NT2/D1 (cell line): ENCODE measurements at regions not wholly inside any gene's neighbourhood (a gene's known extent, or its start where the extent isn't known, plus 50 kb on each side); places are given as distances from the start of the nearest gene placed in this dataset.
"Not testable (repeated sequence)": the region's sequence is repeated elsewhere in the genome, so short reads cannot be mapped to it uniquely, and the experiment has no call there.

Experiments used
- DNase-seq: peaks from one replicate; pipeline ENCODE4 v3.0.0-alpha.2; 2011; ENCODE audit warnings: low read depth, low spot score
- H3K27me3 ChIP-seq: 2 replicates; pipeline ENCODE4 v1.6.0; 2011; ENCODE audit warnings: mild to moderate bottlenecking; ENCODE audit not compliant: insufficient read length, insufficient read depth
- H3K36me3 ChIP-seq: 2 replicates; pipeline ENCODE4 v1.6.1; 2011; ENCODE audit warnings: mild to moderate bottlenecking, low read length, mixed read lengths; ENCODE audit not compliant: insufficient read depth, insufficient read length
- H3K4me1 ChIP-seq: 2 replicates; pipeline ENCODE4 v1.5.1; 2011; ENCODE audit not compliant: insufficient read depth, insufficient read length
- H3K4me3 ChIP-seq: 2 replicates; pipeline ENCODE4 v1.5.1; 2011; ENCODE audit warnings: low read depth; ENCODE audit not compliant: insufficient read length
- H3K9ac ChIP-seq: 2 replicates; pipeline ENCODE4 v1.6.0; 2011; ENCODE audit warnings: low read depth; ENCODE audit not compliant: insufficient read length
- H3K9me3 ChIP-seq: 2 replicates; pipeline ENCODE4 v1.5.1; 2011; ENCODE audit warnings: mild to moderate bottlenecking, low read length; ENCODE audit not compliant: insufficient read depth
- SUZ12 ChIP-seq: IDR thresholded peaks from 2 replicates; pipeline ENCODE4 v1.6.1; 2011; ENCODE audit not compliant: insufficient read length, insufficient read depth; ENCODE audit errors: extremely low read depth
- YY1 ChIP-seq: IDR thresholded peaks from 2 replicates; pipeline ENCODE4 v1.6.1; 2011; ENCODE audit not compliant: insufficient read length, insufficient read depth
- ZNF274 ChIP-seq: IDR thresholded peaks from 2 replicates; pipeline ENCODE4 v1.6.1; 2011; ENCODE audit warnings: mild to moderate bottlenecking, low read depth, low read length

- H3K4me3 ChIP-seq = no peak overlapping the region
- DNase-seq = no peak
- no peak overlapping the region for H3K9ac ChIP-seq
- no peaks in the 10 kb centered on the region for H3K9me3 ChIP-seq
- no peaks in the 10 kb centered on the region for H3K36me3 ChIP-seq
- TF ChIP-seq SUZ12 = no peak
- TF ChIP-seq ZNF274 = no peak
- TF ChIP-seq YY1 = no peak
- H3K27me3 ChIP-seq = no peaks in the 10 kb centered on the region
- H3K4me1 ChIP-seq = no peaks in the 10 kb centered on the region
Measured at GRCh38 chrX:128992107-128992971, 531.0 kb downstream of the SMARCA1 start.

GRCh38 chrX:128975745-128976144, 547.5 kb downstream of the SMARCA1 start:
- no peaks in the 10 kb centered on the region for H3K36me3 ChIP-seq
- H3K4me3 ChIP-seq = no peak overlapping the region
- H3K27me3 ChIP-seq = no peaks in the 10 kb centered on the region
- TF ChIP-seq ZNF274 = no peak
- TF ChIP-seq SUZ12 = no peak
- TF ChIP-seq YY1 = no peak
- no peaks in the 10 kb centered on the region for H3K4me1 ChIP-seq
- H3K9me3 ChIP-seq = no peaks in the 10 kb centered on the region
- DNase-seq = peak; percentile 3
- H3K9ac ChIP-seq = no peak overlapping the region

- Histone ChIP-seq H3K4me1 (no peaks in the 10 kb centered on the region), H3K9ac (no peak overlapping the region), H3K27me3 (no peaks in the 10 kb centered on the region), H3K36me3 (no peaks in the 10 kb centered on the region), H3K9me3 (no peaks in the 10 kb centered on the region), H3K4me3 (no peak overlapping the region)
- TF ChIP-seq YY1 (no peak), ZNF274 (no peak), SUZ12 (no peak)
- DNase-seq = no peak
Measured at GRCh38 chrX:128973033-128973432, 550.3 kb downstream of the SMARCA1 start.

- DNase-seq = no peak
- H3K4me1 ChIP-seq = no peaks in the 10 kb centered on the region
- no peaks in the 10 kb centered on the region for H3K36me3 ChIP-seq
- H3K4me3 ChIP-seq = no peak overlapping the region
- TF ChIP-seq SUZ12 = no peak
- TF ChIP-seq ZNF274 = no peak
- TF ChIP-seq YY1 = no peak
- no peak overlapping the region for H3K9ac ChIP-seq
- no peaks in the 10 kb centered on the region for H3K27me3 ChIP-seq
- no peaks in the 10 kb centered on the region for H3K9me3 ChIP-seq
Measured at GRCh38 chrX:128961290-128961689, 562.0 kb downstream of the SMARCA1 start.

GRCh38 chrX:128954697-128955096, 568.6 kb downstream of the SMARCA1 start:
- not testable (repeated sequence) for H3K9ac ChIP-seq, H3K4me1 ChIP-seq, H3K36me3 ChIP-seq, DNase-seq, H3K9me3 ChIP-seq, H3K4me3 ChIP-seq, H3K27me3 ChIP-seq

GRCh38 chrX:128931071-128931470, 592.2 kb downstream of the SMARCA1 start:
- Histone ChIP-seq H3K27me3 (no peaks in the 10 kb centered on the region), H3K4me3 (no peak overlapping the region), H3K9me3 (no peaks in the 10 kb centered on the region), H3K9ac (no peak overlapping the region), H3K4me1 (no peaks in the 10 kb centered on the region), H3K36me3 (no peaks in the 10 kb centered on the region)
- DNase-seq = no peak
- TF ChIP-seq SUZ12 (no peak), ZNF274 (no peak), YY1 (no peak)

GRCh38 chrX:128929271-128930057, 593.8 kb downstream of the SMARCA1 start:
- no peaks in the 10 kb centered on the region for H3K36me3 ChIP-seq
- H3K27me3 ChIP-seq = no peaks in the 10 kb centered on the region
- H3K9ac ChIP-seq = no peak overlapping the region
- DNase-seq = no peak
- no peaks in the 10 kb centered on the region for H3K4me1 ChIP-seq
- no peak overlapping the region for H3K4me3 ChIP-seq
- H3K9me3 ChIP-seq = no peaks in the 10 kb centered on the region
- no peak for TF ChIP-seq ZNF274
- TF ChIP-seq YY1 = no peak
- TF ChIP-seq SUZ12 = no peak
